ENCODE measurements at regions not wholly inside any gene's neighbourhood (a gene's known extent, or its start where the extent isn't known, plus 50 kb on each side); places are given as distances from the start of the nearest gene placed in this dataset.

DNA sequence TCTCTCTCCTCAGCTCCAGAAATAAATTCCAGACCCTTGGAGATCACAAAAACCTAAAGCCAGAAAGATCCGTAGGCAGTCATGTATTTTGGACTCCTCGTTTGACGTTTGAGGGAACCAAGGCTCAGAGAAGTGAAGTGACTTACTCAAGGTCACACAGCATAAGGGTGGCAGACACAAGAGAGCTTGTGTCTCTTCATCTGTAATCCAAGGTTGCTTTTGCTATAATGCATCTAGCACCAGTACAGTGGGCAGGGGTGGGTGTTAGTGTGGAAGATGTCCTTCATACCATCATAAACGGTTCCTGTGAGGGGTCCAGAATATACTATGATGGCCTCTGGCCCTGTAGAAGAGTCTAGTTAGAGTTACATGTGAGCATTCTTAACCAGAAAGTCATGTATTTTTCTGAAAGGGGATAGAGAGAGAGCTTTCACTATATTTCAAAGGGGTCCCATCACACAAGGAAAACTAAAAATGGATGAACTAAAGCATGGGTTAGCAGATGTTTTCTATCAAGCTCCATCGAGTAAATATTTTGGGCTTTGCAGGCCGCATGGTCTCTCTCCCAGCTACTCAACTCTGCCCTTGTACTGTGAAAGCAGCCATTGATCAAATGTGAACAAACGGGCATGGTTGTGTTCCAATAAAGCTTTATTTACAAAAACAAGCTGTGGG lies 144.9 kb downstream of the TOMM20 start:
- Histone ChIP-seq H3K14ac (ENCODE audit: insufficient read depth, low read length) (no peak overlapping the region), H2BK15ac (ENCODE audit: low read depth, low read length) (no peak overlapping the region), H3T11ph (ENCODE audit: low read length) (no peak overlapping the region), H3K4me2 (ENCODE audit: insufficient read depth, insufficient read length, low read length) (no peak overlapping the region), H3K9ac (ENCODE audit: extremely low read depth, insufficient read length, low read length) (no peak overlapping the region), H2AFZ (ENCODE audit: low read length) (no peak overlapping the region), H4K5ac (ENCODE audit: insufficient read length, low read depth, low read length) (no peak overlapping the region), H2BK5ac (ENCODE audit: insufficient read length, low read length) (no peak overlapping the region), H3K23me2 (ENCODE audit: insufficient read length, low read depth, low read length, poor library complexity, severe bottlenecking) (no peaks in the 10 kb centered on the region), H2BK12ac (ENCODE audit: insufficient read length, low read depth, low read length) (no peak overlapping the region), H3K4ac (ENCODE audit: low read depth, low read length) (no peak overlapping the region), H3K9me3 (ENCODE audit: control insufficient read depth, low read depth, low read length) (no peaks in the 10 kb centered on the region), H2BK20ac (ENCODE audit: low read depth, low read length, poor library complexity, severe bottlenecking) (no peak overlapping the region), H4K8ac (replicated peaks; ENCODE audit: insufficient read length, low read depth, low read length) (no peak overlapping the region), H3K18ac (ENCODE audit: insufficient read length, low read depth, low read length) (no peak overlapping the region), H4K91ac (ENCODE audit: insufficient read length, low read depth, low read length) (no peak overlapping the region), H2AK5ac (ENCODE audit: insufficient read length, low read length) (no peak overlapping the region), H3K27me3 (ENCODE audit: insufficient read depth, low read length) (no peaks in the 10 kb centered on the region), H3K79me2 (ENCODE audit: insufficient read depth, low read length) (no peaks in the 10 kb centered on the region), H2BK120ac (ENCODE audit: low read depth, low read length, poor library complexity, severe bottlenecking) (no peak overlapping the region), H3K4me1 (ENCODE audit: insufficient read depth, low read length) (peaks cover 4% of the 10 kb centered on the region; the same call in 1 of the 2 replicates), H3K79me1 (ENCODE audit: insufficient read depth, low read depth, low read length, poor library complexity, severe bottlenecking) (no peaks in the 10 kb centered on the region), H4K20me1 (ENCODE audit: control insufficient read depth, insufficient read depth, insufficient read length) (no peaks in the 10 kb centered on the region), H3K23ac (ENCODE audit: insufficient read length, low read depth, low read length) (no peak overlapping the region), H3K56ac (ENCODE audit: insufficient read length, low read depth, low read length) (no peak overlapping the region), H3K27ac (ENCODE audit: insufficient read length, low read depth, low read length) (peak overlapping the region; percentile 1)
- Mint-ChIP-seq H3K9me3 (peaks cover 0 to 4% of the 10 kb centered on the region in 2 experiments; a peak in 1 of 5 replicates), H3K4me1 (peaks cover 38 to 40% of the 10 kb centered on the region in 2 experiments), H3K27me3 (ENCODE audit: low read depth) (no peaks in the 10 kb centered on the region; the same call in 1 of the 2 replicates), H3K27ac (peak overlapping the region in 1 of 3 experiments; percentile 23; a peak in 4 of 7 replicates), H3K4me3 (no peak overlapping the region), H3K36me3 (ENCODE audit: insufficient read depth in 1 of 3, low read depth in 3 of 3) (no peaks in the 10 kb centered on the region)
- TF ChIP-seq, protein P1, sequence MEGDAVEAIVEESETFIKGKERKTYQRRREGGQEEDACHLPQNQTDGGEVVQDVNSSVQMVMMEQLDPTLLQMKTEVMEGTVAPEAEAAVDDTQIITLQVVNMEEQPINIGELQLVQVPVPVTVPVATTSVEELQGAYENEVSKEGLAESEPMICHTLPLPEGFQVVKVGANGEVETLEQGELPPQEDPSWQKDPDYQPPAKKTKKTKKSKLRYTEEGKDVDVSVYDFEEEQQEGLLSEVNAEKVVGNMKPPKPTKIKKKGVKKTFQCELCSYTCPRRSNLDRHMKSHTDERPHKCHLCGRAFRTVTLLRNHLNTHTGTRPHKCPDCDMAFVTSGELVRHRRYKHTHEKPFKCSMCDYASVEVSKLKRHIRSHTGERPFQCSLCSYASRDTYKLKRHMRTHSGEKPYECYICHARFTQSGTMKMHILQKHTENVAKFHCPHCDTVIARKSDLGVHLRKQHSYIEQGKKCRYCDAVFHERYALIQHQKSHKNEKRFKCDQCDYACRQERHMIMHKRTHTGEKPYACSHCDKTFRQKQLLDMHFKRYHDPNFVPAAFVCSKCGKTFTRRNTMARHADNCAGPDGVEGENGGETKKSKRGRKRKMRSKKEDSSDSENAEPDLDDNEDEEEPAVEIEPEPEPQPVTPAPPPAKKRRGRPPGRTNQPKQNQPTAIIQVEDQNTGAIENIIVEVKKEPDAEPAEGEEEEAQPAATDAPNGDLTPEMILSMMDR (conservative IDR thresholded peaks at IDR 0.05) = no peak
- DNase-seq = no peak
- no CpG with 5 or more reads among the region's 7 CpGs for WGBS (ENCODE audit: extremely low coverage, insufficient read length, low lambda C conversion rate)

Measured in H9 (cell line).